ENCODE measurements at regions not wholly inside any gene's neighbourhood (a gene's known extent, or its start where the extent isn't known, plus 50 kb on each side); places are given as distances from the start of the nearest gene placed in this dataset.

- H3K27ac ChIP-seq: no peak overlapping the region
- no peak overlapping the region for H3K4me3 ChIP-seq
- WGBS (ENCODE audit: missing lambda C conversion rate): 91% methylated on average over 1 of the region's 1 CpG
- ChIA-PET CTCF (no interaction called here), POLR2A (no interaction called here)
- FAIRE-seq (no peak), ATAC-seq (no peak), DNase-seq (ENCODE audit: low read depth in 1 of 2, low spot score in 1 of 2) (no peak)
- no peak overlapping the region for H3K4me2 ChIP-seq
- peak; percentile 78 to 88; a peak in 3 of 4 replicates for TF ChIP-seq CEBPB (IDR thresholded peaks at IDR 0.05)
- TF ChIP-seq SMC3 (IDR thresholded peaks at IDR 0.05): no peak
- no peaks in the 10 kb centered on the region for H3K4me1 ChIP-seq
- H3K9me3 ChIP-seq: no peaks in the 10 kb centered on the region
Observed at GRCh38 chr12:22794017-22794416, 169.0 kb downstream of the ETNK1 start.

- ATAC-seq (no peak), DNase-seq (ENCODE audit: low read depth in 1 of 2, low spot score in 1 of 2) (no peak), FAIRE-seq (no peak)
- Histone ChIP-seq H3K4me2 (no peak overlapping the region), H3K27ac (no peak overlapping the region), H3K4me3 (no peak overlapping the region), H3K4me1 (no peaks in the 10 kb centered on the region), H3K9me3 (no peaks in the 10 kb centered on the region)
- ChIA-PET POLR2A (no interaction called here), CTCF (no interaction called here)
- TF ChIP-seq ESRRA (IDR thresholded peaks at IDR 0.05; ENCODE audit: borderline replicate concordance, low read length) (no peak), POLR2A (IDR thresholded peaks at IDR 0.05; ENCODE audit: low read length) (no peak), ATOH8 (CRISPR knock-in tag; IDR thresholded peaks at IDR 0.05; ENCODE audit: low read depth) (no peak), E2F6 (IDR thresholded peaks at IDR 0.05; ENCODE audit: borderline replicate concordance, low read depth) (no peak), KDM1A (IDR thresholded peaks at IDR 0.05; ENCODE audit: low read depth) (no peak), PBX3 (IDR thresholded peaks at IDR 0.05) (no peak), MAX (IDR thresholded peaks at IDR 0.05) (no peak), HDAC2 (IDR thresholded peaks at IDR 0.05) (no peak), EHMT2 (IDR thresholded peaks at IDR 0.05; ENCODE audit: low read depth) (no peak)
- 45% methylated on average over 4 of the region's 4 CpGs for WGBS (ENCODE audit: missing lambda C conversion rate)
Observed at GRCh38 chr12:22796941-22797630, 172.1 kb downstream of the ETNK1 start.

- ChIA-PET CTCF (no interaction called here), POLR2A (no interaction called here)
- ATAC-seq (no peak), DNase-seq (ENCODE audit: low read depth in 1 of 2, low spot score in 1 of 2) (no peak), FAIRE-seq (no peak)
- H3K9me3 ChIP-seq: no peaks in the 10 kb centered on the region
- no peak overlapping the region for H3K27ac ChIP-seq
- no peaks in the 10 kb centered on the region for H3K4me1 ChIP-seq
- TF ChIP-seq POLR2A (IDR thresholded peaks at IDR 0.05; ENCODE audit: low read length) (no peak), CEBPB (IDR thresholded peaks at IDR 0.05) (no peak), ZC3H11A (IDR thresholded peaks at IDR 0.05) (no peak), CBX2 (IDR thresholded peaks at IDR 0.05; ENCODE audit: borderline replicate concordance, low read depth) (no peak), NFE2L2 (conservative IDR thresholded peaks at IDR 0.05; ENCODE audit: low read length) (no peak), ESRRA (IDR thresholded peaks at IDR 0.05; ENCODE audit: borderline replicate concordance, low read length) (no peak), EHF (CRISPR knock-in tag; IDR thresholded peaks at IDR 0.05) (no peak), HDAC2 (IDR thresholded peaks at IDR 0.05) (no peak), KDM5A (IDR thresholded peaks at IDR 0.05) (no peak), BHLHE40 (IDR thresholded peaks at IDR 0.05; ENCODE audit: low read depth, low read length) (no peak), SREBF2 (IDR thresholded peaks at IDR 0.05) (no peak), EP300 (IDR thresholded peaks at IDR 0.05) (no peak), FOSB (CRISPR knock-in tag; IDR thresholded peaks at IDR 0.05) (no peak), RCOR1 (IDR thresholded peaks at IDR 0.05; ENCODE audit: low read depth, low read length) (no peak), PBX3 (IDR thresholded peaks at IDR 0.05) (no peak)
- H3K4me3 ChIP-seq: no peak overlapping the region
- WGBS (ENCODE audit: missing lambda C conversion rate): 37% methylated on average over 2 of the region's 2 CpGs
- H3K4me2 ChIP-seq: no peak overlapping the region
Observed at GRCh38 chr12:22797701-22798100, 172.7 kb downstream of the ETNK1 start.

Data from A549 (cell line).